GM10248 (cell line): ENCODE measurements at regions not wholly inside any gene's neighbourhood (a gene's known extent, or its start where the extent isn't known, plus 50 kb on each side); places are given as distances from the start of the nearest gene placed in this dataset.

Experiments
- CTCF ChIA-PET: fragments of 300-600 bp; sonication (Branson Sonifier 250); formaldehyde crosslinking; extraction: SDS; loops from one replicate; lab custom pipeline; 2021; ENCODE audit warnings: antibody characterized with exemption; lab: Yijun Ruan, JAX
- POLR2A ChIA-PET: fragments of 350-650 bp; sonication (Branson Sonifier 250); formaldehyde crosslinking; extraction: SDS; loops from one replicate; lab custom pipeline; 2020; ENCODE audit warnings: antibody characterized with exemption; lab: Yijun Ruan, JAX
- DNase-seq: peaks from one replicate; pipeline ENCODE4 v3.0.0; 2012; ENCODE audit errors: extremely low spot score
- CTCF ChIP-seq: IDR thresholded peaks from 2 replicates; pipeline ENCODE4 v1.5.1; 2012; ENCODE audit warnings: mild to moderate bottlenecking, low read depth; ENCODE audit errors: extremely low read depth, missing control alignments, control extremely low read depth

- CTCF ChIA-PET: no interaction called here
- TF ChIP-seq CTCF: no peak
- POLR2A ChIA-PET: no interaction called here
- no peak for DNase-seq
Measured at GRCh38 chr6:83792846-83793245, 60.3 kb upstream of the RIPPLY2 start.

GRCh38 chr6:83781506-83781905, 71.7 kb upstream of the RIPPLY2 start:
- ChIA-PET POLR2A (no interaction called here), CTCF (interaction anchor here (1.0 kb wide), 1 partner anchor 23 kb away, joined by 3 read pairs; no protein-coding TSS in a partner anchor)
- DNase-seq: no peak
- no peak for TF ChIP-seq CTCF

- DNase-seq: peak; percentile 13
- ChIA-PET POLR2A (no interaction called here), CTCF (interaction anchor here (0.8 to 1.3 kb wide), 2 partner anchors 12 to 30 kb away, joined by 3 read pairs; no protein-coding TSS in a partner anchor)
- no peak for TF ChIP-seq CTCF
Measured at GRCh38 chr6:83770910-83771309, 62.0 kb upstream of the SNAP91 start.

GRCh38 chr6:83769413-83769812, 60.5 kb upstream of the SNAP91 start:
- POLR2A ChIA-PET: no interaction called here
- DNase-seq: no peak
- CTCF ChIA-PET: no interaction called here
- TF ChIP-seq CTCF: no peak

GRCh38 chr6:83767033-83767432, 58.1 kb upstream of the SNAP91 start:
- no peak for DNase-seq
- CTCF ChIA-PET: interaction anchor here (1.1 to 1.4 kb wide), 3 partner anchors 11 to 18 kb away, joined by 3 read pairs; no protein-coding TSS in a partner anchor
- TF ChIP-seq CTCF: no peak
- POLR2A ChIA-PET: no interaction called here
